Neural crest cell (in vitro differentiated cells): ENCODE measurements at regions not wholly inside any gene's neighbourhood (a gene's known extent, or its start where the extent isn't known, plus 50 kb on each side); places are given as distances from the start of the nearest gene placed in this dataset.
A peak's percentile ranks its signal among the peaks of the same experiment; 100 is the strongest.

Experiments used
- DNase-seq: peaks from one replicate; pipeline ENCODE4 v3.0.0; 2021; ENCODE audit warnings: low read depth, mixed read lengths, low spot score
- H3K27ac Mint-ChIP-seq: one replicate; pipeline ENCODE4 v1.8.0; 2021; ENCODE audit warnings: mild to moderate bottlenecking, mixed read lengths; ENCODE audit not compliant: unreplicated experiment
- H3K27me3 Mint-ChIP-seq: 2 replicates; pipeline ENCODE4 v1.8.0; 2021; ENCODE audit warnings: low read depth, mild to moderate bottlenecking, mixed read lengths
- H3K36me3 Mint-ChIP-seq: 2 replicates; pipeline ENCODE4 v1.8.0; 2021; ENCODE audit warnings: low read depth, mild to moderate bottlenecking, mixed read lengths
- H3K4me1 Mint-ChIP-seq: 2 replicates; pipeline ENCODE4 v1.8.0; 2021; ENCODE audit warnings: mixed read lengths
- H3K4me3 Mint-ChIP-seq: one replicate; pipeline ENCODE4 v1.8.0; 2021; ENCODE audit warnings: mild to moderate bottlenecking, mixed read lengths
- H3K9me3 Mint-ChIP-seq: 2 replicates; pipeline ENCODE4 v1.8.0; 2021; ENCODE audit warnings: mixed read lengths
- TF ChIP-seq, protein P1 (sequence below): fragments of 200-600 bp; sonication (generic); conservative IDR thresholded peaks from 2 replicates; pipeline ENCODE4 v1.5.0; 2021; ENCODE audit warnings: antibody characterized with exemption, mild to moderate bottlenecking

DNA sequence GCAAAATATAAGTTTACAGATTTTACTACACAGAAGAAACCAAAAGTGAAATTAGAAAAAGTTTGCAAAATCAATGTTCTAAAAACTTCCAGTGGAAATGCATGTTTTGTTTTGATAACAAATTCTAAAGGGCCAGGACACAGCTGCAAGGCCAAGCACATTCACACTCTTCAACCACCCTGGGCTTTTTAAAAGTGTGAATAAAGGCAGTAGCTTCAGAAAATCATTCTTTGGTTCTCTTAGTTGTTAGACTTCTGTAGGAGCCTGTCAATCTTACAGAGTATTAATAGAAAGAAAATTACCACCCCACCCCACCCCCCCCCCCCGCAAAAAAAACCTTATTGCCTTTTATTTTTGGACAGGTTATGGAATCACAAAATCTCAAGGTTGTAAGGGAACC lies 105.2 kb upstream of the EGLN3 start:
- Mint-ChIP-seq H3K4me1 (peaks cover 16% of the 10 kb centered on the region), H3K36me3 (no peaks in the 10 kb centered on the region), H3K27me3 (peaks cover 5% of the 10 kb centered on the region), H3K9me3 (no peaks in the 10 kb centered on the region), H3K4me3 (no peak overlapping the region), H3K27ac (no peak overlapping the region)
- no peak for DNase-seq
- TF ChIP-seq, protein P1, sequence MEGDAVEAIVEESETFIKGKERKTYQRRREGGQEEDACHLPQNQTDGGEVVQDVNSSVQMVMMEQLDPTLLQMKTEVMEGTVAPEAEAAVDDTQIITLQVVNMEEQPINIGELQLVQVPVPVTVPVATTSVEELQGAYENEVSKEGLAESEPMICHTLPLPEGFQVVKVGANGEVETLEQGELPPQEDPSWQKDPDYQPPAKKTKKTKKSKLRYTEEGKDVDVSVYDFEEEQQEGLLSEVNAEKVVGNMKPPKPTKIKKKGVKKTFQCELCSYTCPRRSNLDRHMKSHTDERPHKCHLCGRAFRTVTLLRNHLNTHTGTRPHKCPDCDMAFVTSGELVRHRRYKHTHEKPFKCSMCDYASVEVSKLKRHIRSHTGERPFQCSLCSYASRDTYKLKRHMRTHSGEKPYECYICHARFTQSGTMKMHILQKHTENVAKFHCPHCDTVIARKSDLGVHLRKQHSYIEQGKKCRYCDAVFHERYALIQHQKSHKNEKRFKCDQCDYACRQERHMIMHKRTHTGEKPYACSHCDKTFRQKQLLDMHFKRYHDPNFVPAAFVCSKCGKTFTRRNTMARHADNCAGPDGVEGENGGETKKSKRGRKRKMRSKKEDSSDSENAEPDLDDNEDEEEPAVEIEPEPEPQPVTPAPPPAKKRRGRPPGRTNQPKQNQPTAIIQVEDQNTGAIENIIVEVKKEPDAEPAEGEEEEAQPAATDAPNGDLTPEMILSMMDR = no peak

DNA sequence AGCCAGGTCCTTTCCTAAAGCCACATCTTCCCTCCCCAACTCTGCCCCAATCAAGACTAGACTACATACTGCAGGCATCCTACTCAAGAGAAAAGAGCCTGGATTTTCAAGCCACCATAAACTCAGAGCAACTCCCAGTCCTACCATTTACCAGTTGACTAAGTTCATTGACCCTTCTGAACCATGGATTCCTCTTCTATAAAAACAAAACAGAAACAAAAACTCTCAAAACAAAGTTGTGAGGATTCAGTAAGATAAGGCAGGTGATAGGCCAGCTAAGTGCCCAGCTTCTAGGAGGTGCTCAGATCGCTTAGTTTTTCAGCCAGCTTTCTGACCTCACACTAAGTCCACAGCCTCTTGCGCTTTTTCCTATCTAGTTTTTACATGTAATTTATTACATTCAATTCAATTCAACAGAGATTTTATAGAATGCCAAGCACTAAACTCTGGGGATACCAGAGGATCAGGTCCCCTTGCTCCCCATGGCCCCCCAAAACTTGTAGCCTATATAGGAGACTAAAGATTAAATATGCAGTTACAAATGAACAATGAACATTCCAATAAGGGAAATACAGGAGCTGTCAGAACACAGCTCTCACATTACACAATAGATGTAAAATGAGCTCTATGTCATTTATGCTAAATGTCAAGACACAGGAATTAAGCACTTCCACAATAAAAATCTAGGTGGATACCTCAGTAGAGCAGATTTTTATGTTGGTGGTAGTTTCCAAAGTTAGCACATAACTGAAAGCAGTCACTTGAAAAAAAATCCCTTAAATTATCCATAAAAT lies 104.5 kb upstream of the EGLN3 start:
- no peak for DNase-seq
- Mint-ChIP-seq H3K9me3 (no peaks in the 10 kb centered on the region), H3K36me3 (no peaks in the 10 kb centered on the region), H3K4me1 (peaks cover 12% of the 10 kb centered on the region), H3K27me3 (peaks cover 2% of the 10 kb centered on the region), H3K27ac (no peak overlapping the region), H3K4me3 (no peak overlapping the region)
- TF ChIP-seq, protein P1 = no peak

DNA sequence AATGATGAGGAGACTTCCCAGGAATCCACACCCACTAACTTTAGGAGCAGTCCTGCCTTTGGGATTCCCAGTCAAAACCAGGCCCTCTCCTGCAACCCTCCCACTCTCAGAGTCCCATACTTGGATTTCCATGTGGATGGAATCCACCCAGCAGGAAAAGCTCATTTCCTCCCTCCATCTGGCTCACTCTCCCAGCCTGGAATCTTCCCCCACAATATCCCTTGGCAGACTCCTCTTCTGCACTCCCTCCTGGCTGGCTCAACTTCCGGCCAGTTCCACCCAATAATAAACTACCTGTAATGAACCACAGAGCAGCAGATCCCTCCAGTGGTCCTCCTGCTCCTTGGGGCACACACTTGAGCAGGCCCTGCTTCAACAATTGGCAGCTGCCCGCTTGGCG lies 102.8 kb upstream of the EGLN3 start:
- no peak for DNase-seq
- H3K9me3 Mint-ChIP-seq = no peaks in the 10 kb centered on the region
- H3K27me3 Mint-ChIP-seq = no peaks in the 10 kb centered on the region
- H3K36me3 Mint-ChIP-seq = no peaks in the 10 kb centered on the region
- peak overlapping the region; percentile 29 for H3K27ac Mint-ChIP-seq
- H3K4me3 Mint-ChIP-seq = no peak overlapping the region
- H3K4me1 Mint-ChIP-seq = peaks cover 12% of the 10 kb centered on the region
- TF ChIP-seq, protein P1 = no peak

DNA sequence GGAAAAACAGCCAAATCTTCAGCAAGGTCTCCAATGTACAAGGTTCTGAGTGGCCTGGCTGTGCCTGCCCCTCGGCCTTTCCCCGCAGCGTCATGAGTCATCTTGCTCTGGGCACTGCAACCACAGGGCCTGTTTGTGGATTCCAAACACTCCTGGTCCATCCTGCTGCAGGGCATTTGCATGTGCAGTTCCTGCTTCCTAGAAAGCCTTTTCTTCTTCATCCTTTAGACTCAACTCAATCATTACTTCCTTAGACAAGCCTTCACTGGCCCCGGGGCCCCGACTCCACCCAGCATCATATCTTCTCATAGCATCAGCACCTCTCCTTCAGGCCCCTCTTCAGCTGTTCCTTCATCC lies 101.8 kb upstream of the EGLN3 start:
- TF ChIP-seq, protein P1 = no peak
- H3K4me3 Mint-ChIP-seq = no peak overlapping the region
- H3K4me1 Mint-ChIP-seq = peaks cover 12% of the 10 kb centered on the region
- H3K9me3 Mint-ChIP-seq = no peaks in the 10 kb centered on the region
- DNase-seq = no peak
- no peak overlapping the region for H3K27ac Mint-ChIP-seq
- no peaks in the 10 kb centered on the region for H3K27me3 Mint-ChIP-seq
- no peaks in the 10 kb centered on the region for H3K36me3 Mint-ChIP-seq

DNA sequence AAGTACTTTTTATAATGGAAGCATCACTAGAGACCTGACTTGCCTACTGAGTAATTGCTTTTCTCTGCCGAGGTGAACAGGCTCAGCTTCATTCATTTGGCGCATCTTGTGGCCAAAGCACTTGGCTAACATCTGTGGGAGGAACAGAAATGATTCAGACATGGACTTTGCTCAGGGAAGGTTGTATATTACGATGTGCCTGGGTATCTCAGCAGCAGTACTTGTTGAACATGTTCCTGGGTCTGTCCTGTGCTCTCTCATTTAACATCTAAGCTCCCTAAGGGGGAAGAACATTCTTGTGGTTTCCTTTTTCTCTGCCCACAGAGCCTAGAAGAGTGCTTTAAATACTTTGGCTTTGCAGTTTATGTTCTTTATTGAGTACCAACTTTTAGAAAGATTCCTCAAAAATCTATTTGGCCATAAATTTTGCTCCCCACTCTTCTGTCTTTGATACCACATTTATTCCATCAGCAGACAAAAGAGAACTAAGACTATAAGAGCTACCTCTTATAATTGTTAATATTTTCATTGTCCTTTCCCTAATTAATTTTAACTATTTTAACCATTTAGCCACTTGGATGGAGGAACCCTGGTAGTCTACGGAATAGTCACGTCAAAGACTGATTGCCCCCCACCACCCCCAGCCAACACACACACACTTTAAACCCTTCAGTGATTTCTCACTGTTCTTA lies 101.2 kb upstream of the EGLN3 start:
- H3K27ac Mint-ChIP-seq = no peak overlapping the region
- H3K4me3 Mint-ChIP-seq = no peak overlapping the region
- TF ChIP-seq, protein P1 = no peak
- H3K9me3 Mint-ChIP-seq = no peaks in the 10 kb centered on the region
- no peaks in the 10 kb centered on the region for H3K36me3 Mint-ChIP-seq
- H3K27me3 Mint-ChIP-seq = no peaks in the 10 kb centered on the region
- DNase-seq = no peak
- peaks cover 12% of the 10 kb centered on the region for H3K4me1 Mint-ChIP-seq
